ENCODE measurements at regions not wholly inside any gene's neighbourhood (a gene's known extent, or its start where the extent isn't known, plus 50 kb on each side); places are given as distances from the start of the nearest gene placed in this dataset.
A peak's percentile ranks its signal among the peaks of the same experiment; 100 is the strongest.

DNA sequence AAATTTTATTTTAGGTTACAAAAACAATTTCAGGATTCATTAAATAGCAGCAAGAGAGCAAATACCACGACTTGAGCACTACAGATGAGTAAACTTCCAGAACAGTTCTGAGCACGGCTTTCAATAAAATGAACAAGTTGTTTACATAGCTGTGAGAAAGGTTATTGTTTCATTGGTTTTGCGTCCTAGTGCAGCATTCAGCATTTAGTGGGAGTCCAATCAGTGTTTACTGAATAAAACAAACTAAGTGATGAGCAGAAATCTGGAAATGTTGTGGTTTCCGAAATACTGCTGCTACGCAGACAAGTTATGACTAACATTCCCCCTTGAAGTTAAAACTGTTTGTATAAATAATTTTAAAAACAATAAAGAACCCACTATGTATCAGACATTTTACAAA, 251.5 kb upstream of the STARD13 start:
- ATAC-seq (peak in 1 of 2 donors; percentile 47), DNase-seq (no peak)
- Histone ChIP-seq H3K4me3 (no peak overlapping the region), H3K27ac (no peak overlapping the region), H3K9me3 (no peaks in the 10 kb centered on the region), H3K27me3 (ENCODE audit: low read depth) (no peaks in the 10 kb centered on the region), H3K36me3 (no peaks in the 10 kb centered on the region), H3K4me1 (peaks cover 35% of the 10 kb centered on the region)
- TF ChIP-seq, protein P1, sequence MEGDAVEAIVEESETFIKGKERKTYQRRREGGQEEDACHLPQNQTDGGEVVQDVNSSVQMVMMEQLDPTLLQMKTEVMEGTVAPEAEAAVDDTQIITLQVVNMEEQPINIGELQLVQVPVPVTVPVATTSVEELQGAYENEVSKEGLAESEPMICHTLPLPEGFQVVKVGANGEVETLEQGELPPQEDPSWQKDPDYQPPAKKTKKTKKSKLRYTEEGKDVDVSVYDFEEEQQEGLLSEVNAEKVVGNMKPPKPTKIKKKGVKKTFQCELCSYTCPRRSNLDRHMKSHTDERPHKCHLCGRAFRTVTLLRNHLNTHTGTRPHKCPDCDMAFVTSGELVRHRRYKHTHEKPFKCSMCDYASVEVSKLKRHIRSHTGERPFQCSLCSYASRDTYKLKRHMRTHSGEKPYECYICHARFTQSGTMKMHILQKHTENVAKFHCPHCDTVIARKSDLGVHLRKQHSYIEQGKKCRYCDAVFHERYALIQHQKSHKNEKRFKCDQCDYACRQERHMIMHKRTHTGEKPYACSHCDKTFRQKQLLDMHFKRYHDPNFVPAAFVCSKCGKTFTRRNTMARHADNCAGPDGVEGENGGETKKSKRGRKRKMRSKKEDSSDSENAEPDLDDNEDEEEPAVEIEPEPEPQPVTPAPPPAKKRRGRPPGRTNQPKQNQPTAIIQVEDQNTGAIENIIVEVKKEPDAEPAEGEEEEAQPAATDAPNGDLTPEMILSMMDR (IDR thresholded peaks at IDR 0.05): no peak
- intact Hi-C loops (cut with DNase I): no loop called here

- TF ChIP-seq, protein P1 (IDR thresholded peaks at IDR 0.05): no peak
- intact Hi-C loops (cut with DNase I): no loop called here
- no peak for ATAC-seq
These were observed 252.1 kb upstream of the STARD13 start for GRCh38 chr13:33537676-33538075.

DNA sequence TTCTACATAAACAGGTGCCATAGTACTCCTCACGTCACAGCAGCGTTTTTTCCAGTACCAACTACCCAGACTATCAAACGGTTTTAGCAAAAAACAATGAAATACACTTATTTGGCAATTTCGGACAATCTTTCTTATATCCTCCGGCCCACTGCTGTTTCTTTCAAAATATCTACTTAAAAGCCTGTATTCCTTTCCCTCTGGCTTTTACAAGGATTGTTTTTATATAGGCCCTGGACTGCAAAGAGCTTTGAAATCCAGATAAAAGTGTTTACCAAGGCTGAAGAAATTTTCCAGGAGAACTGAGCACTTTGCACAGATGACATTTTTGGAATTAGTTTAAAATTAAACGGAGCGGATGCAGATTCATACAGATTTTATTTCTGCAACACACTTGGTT, 255.9 kb upstream of the STARD13 start:
- peak overlapping the region; percentile 97 for H3K27ac ChIP-seq
- H3K4me1 ChIP-seq: peaks cover 53% of the 10 kb centered on the region
- H3K9me3 ChIP-seq: no peaks in the 10 kb centered on the region
- no peaks in the 10 kb centered on the region for H3K27me3 ChIP-seq (ENCODE audit: low read depth)
- intact Hi-C loops (cut with DNase I): no loop called here
- no peak for DNase-seq
- no peaks in the 10 kb centered on the region for H3K36me3 ChIP-seq
- ATAC-seq: no peak
- TF ChIP-seq, protein P1 (IDR thresholded peaks at IDR 0.05): no peak
- H3K4me3 ChIP-seq: peak overlapping the region; percentile 53

More at GRCh38 chr13:33537676-33538075, 252.1 kb upstream of the STARD13 start:
- no peak for DNase-seq
- no peaks in the 10 kb centered on the region for H3K9me3 ChIP-seq
- H3K36me3 ChIP-seq: no peaks in the 10 kb centered on the region
- H3K27ac ChIP-seq: no peak overlapping the region
- H3K4me1 ChIP-seq: peaks cover 35% of the 10 kb centered on the region
- H3K27me3 ChIP-seq (ENCODE audit: low read depth): no peaks in the 10 kb centered on the region
- H3K4me3 ChIP-seq: no peak overlapping the region

GRCh38 chr13:33541962-33542308, 256.4 kb upstream of the STARD13 start:
- intact Hi-C loops (cut with DNase I): no loop called here
- Histone ChIP-seq H3K27ac (peak overlapping the region; percentile 97), H3K4me3 (peak overlapping the region; percentile 53), H3K27me3 (ENCODE audit: low read depth) (no peaks in the 10 kb centered on the region), H3K4me1 (peaks cover 48% of the 10 kb centered on the region), H3K9me3 (no peaks in the 10 kb centered on the region), H3K36me3 (no peaks in the 10 kb centered on the region)
- DNase-seq: no peak
- TF ChIP-seq, protein P1 (IDR thresholded peaks at IDR 0.05): no peak
- ATAC-seq: no peak

GRCh38 chr13:33542309-33543088, 256.9 kb upstream of the STARD13 start:
- intact Hi-C loops (cut with DNase I): no loop called here
- Histone ChIP-seq H3K9me3 (no peaks in the 10 kb centered on the region), H3K27me3 (ENCODE audit: low read depth) (no peaks in the 10 kb centered on the region), H3K36me3 (no peaks in the 10 kb centered on the region), H3K4me3 (peak overlapping the region; percentile 53), H3K4me1 (peaks cover 42% of the 10 kb centered on the region), H3K27ac (peak overlapping the region; percentile 97)
- DNase-seq (peak; percentile 98), ATAC-seq (peak; percentile 95 to 98)
- TF ChIP-seq, protein P1 (IDR thresholded peaks at IDR 0.05): peak; percentile 93

All from lower lobe of right lung (tissue), 2 donors.